IMR-90 (cell line): ENCODE measurements at regions not wholly inside any gene's neighbourhood (a gene's known extent, or its start where the extent isn't known, plus 50 kb on each side); places are given as distances from the start of the nearest gene placed in this dataset.

Experiments
- POLR2A ChIP-seq: IDR thresholded peaks from 2 replicates; pipeline ENCODE4 v1.6.1; 2012; ENCODE audit warnings: mild to moderate bottlenecking, low read depth, low read length
- TF ChIP-seq, protein P1 (sequence below): conservative IDR thresholded peaks from 2 replicates; pipeline ENCODE4 v1.5.1; 2012; ENCODE audit warnings: mild to moderate bottlenecking, low read depth, low read length, improper control_type of control experiment

DNA sequence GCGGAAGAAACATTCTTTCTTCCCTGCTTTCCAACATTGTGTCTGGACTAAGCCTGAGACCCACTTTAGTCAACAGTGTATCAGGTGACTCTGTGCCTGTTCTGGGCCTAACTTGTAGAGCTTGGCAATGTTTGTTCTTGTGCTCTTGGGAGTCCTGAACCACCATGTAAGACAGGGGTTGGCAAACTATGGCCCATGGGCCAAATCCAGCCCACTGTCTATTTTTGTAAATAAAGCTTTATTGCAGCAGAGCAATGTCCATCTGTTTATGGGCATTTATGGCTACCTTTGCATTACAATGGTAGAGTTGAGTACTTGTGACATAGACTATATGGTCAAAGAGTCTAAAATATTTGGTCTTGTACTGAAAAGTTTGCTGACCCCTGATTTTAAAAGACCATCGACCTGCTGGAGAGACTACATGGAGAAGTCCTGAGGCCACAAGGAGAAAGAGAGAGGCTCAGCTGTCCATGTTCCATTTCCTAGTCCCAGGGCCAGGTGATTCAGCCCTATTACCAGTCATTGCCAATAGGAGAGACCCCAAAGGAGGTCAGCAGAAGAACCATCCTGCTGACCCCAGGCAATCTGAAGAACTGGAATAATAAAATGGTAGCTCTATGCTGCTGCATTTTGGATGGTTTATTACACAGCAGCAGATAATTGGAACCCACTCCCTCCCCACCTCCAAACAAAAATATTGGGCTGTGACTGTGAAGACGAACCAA is 211.3 kb downstream of the AUH start:
- TF ChIP-seq POLR2A, result no peak
- TF ChIP-seq, protein P1, sequence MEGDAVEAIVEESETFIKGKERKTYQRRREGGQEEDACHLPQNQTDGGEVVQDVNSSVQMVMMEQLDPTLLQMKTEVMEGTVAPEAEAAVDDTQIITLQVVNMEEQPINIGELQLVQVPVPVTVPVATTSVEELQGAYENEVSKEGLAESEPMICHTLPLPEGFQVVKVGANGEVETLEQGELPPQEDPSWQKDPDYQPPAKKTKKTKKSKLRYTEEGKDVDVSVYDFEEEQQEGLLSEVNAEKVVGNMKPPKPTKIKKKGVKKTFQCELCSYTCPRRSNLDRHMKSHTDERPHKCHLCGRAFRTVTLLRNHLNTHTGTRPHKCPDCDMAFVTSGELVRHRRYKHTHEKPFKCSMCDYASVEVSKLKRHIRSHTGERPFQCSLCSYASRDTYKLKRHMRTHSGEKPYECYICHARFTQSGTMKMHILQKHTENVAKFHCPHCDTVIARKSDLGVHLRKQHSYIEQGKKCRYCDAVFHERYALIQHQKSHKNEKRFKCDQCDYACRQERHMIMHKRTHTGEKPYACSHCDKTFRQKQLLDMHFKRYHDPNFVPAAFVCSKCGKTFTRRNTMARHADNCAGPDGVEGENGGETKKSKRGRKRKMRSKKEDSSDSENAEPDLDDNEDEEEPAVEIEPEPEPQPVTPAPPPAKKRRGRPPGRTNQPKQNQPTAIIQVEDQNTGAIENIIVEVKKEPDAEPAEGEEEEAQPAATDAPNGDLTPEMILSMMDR, result no peak
